HG03354 (cell line): ENCODE measurements at regions not wholly inside any gene's neighbourhood (a gene's known extent, or its start where the extent isn't known, plus 50 kb on each side); places are given as distances from the start of the nearest gene placed in this dataset.
"Not testable (repeated sequence)": the region's sequence is repeated elsewhere in the genome, so short reads cannot be mapped to it uniquely, and the experiment has no call there.

ENCODE experiments used
- ATAC-seq: cut with Tn5 transposase; IDR thresholded peaks from one replicate; pipeline ENCODE4 v1.9.1; 2021; ENCODE audit warnings: mild to moderate bottlenecking; ENCODE audit not compliant: unreplicated experiment, poor library complexity, severe bottlenecking

GRCh38 chr9:90167914-90168313 lies 474.7 kb downstream of the DIRAS2 start:
- ATAC-seq, result no peak

- ATAC-seq, result no peak
Measured at GRCh38 chr9:90169490-90169889, 473.1 kb downstream of the DIRAS2 start.

GRCh38 chr9:90173935-90174334 lies 468.7 kb downstream of the DIRAS2 start:
- not testable (repeated sequence) for ATAC-seq

- ATAC-seq, result not testable (repeated sequence)
Measured at GRCh38 chr9:90174346-90174745, 468.3 kb downstream of the DIRAS2 start.

GRCh38 chr9:90175257-90175656 lies 467.4 kb downstream of the DIRAS2 start:
- no peak for ATAC-seq

GRCh38 chr9:90175865-90176264 lies 466.8 kb downstream of the DIRAS2 start:
- ATAC-seq, result no peak

GRCh38 chr9:90176901-90177300 lies 465.7 kb downstream of the DIRAS2 start:
- ATAC-seq, result no peak

- ATAC-seq, result no peak
Measured at GRCh38 chr9:90180381-90180780, 462.2 kb downstream of the DIRAS2 start.

- ATAC-seq, result no peak
Measured at GRCh38 chr9:90188656-90189055, 454.0 kb downstream of the DIRAS2 start.

GRCh38 chr9:90189306-90189705 lies 453.3 kb downstream of the DIRAS2 start:
- peak; percentile 83 for ATAC-seq

GRCh38 chr9:90192465-90192864 lies 450.2 kb downstream of the DIRAS2 start:
- not testable (repeated sequence) for ATAC-seq

GRCh38 chr9:90198956-90199355 lies 443.7 kb downstream of the DIRAS2 start:
- ATAC-seq, result no peak

- ATAC-seq, result no peak
Measured at GRCh38 chr9:90201766-90202165, 440.9 kb downstream of the DIRAS2 start.

- ATAC-seq, result no peak
Measured at GRCh38 chr9:90204128-90204831, 438.3 kb downstream of the DIRAS2 start.

- ATAC-seq, result not testable (repeated sequence)
Measured at GRCh38 chr9:90213045-90213444, 429.6 kb downstream of the DIRAS2 start.

GRCh38 chr9:90219548-90220118 lies 423.0 kb downstream of the DIRAS2 start:
- ATAC-seq, result no peak

- ATAC-seq, result not testable (repeated sequence)
Measured at GRCh38 chr9:90221899-90222298, 420.7 kb downstream of the DIRAS2 start.

- not testable (repeated sequence) for ATAC-seq
Measured at GRCh38 chr9:90226839-90227338, 415.7 kb downstream of the DIRAS2 start.

- not testable (repeated sequence) for ATAC-seq
Measured at GRCh38 chr9:90233081-90233480, 409.5 kb downstream of the DIRAS2 start.

GRCh38 chr9:90240541-90240940 lies 402.1 kb downstream of the DIRAS2 start:
- ATAC-seq, result no peak

GRCh38 chr9:90245661-90246060 lies 397.0 kb downstream of the DIRAS2 start:
- no peak for ATAC-seq
